DMS 273 (cell line): ENCODE measurements at regions not wholly inside any gene's neighbourhood (a gene's known extent, or its start where the extent isn't known, plus 50 kb on each side); places are given as distances from the start of the nearest gene placed in this dataset.
A peak's percentile ranks its signal among the peaks of the same experiment; 100 is the strongest.

Experiments
- DNase-seq: peaks from one replicate; lab custom pipeline; 2025; ENCODE audit not compliant: unreplicated experiment; lab: John Stamatoyannopoulos, UW

DNA sequence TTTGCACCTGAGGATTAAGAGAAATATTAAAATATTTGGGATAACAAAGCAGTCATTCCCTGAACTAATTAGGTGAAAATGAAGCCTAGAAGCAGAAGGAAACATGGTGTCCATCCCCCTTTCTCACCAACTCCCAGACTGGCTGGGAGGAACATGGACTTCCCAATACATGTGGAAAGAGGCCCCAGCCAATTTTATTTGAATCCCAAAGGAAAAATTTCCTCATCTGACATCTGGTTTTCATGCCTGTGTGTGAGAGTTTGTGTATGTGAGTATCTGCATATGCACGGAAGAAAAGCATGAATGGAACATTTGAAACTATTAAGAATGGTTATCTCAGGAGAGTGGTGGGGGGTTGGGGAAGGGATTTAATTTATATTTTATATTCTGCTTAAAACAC lies 84.3 kb downstream of the COPS8 start:
- DNase-seq, result no peak

DNA sequence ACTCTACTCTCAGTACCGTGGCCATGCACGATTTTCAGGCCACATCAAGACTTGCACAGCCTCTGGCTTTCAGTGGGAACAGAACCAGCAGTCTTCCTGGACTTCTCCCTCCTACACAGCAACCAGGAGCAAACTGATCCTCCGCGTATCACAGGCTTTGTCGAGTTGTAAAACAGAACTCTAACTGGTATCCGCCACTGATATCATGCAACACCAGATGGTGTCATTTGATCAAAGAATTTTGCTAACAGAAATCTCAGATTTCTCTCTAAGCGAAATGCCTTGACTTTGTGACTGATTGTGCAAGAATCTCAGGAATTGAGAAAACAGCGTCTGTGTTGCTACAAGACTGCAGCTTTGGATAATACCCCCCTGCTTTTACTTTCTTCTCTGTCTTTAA lies 85.7 kb downstream of the COPS8 start:
- peak; percentile 69 for DNase-seq

DNA sequence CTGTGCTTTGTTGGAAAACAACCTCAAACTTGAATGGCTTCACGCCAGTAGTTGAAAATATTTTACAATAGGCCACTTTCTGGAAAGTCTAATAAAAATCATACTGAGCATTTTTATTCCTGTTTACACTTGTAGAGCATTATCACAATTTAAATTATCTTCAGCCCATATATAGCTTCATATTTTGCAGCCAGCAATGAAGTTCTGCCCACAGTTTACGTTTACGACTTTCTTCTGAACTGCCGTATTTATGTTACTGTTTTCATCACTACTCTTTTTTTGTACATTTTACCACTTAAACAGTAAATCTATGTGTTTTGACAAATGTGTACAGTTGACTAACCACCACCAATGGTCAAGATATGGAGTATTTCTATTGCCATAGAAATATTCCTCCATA lies 86.2 kb downstream of the COPS8 start:
- no peak for DNase-seq

DNA sequence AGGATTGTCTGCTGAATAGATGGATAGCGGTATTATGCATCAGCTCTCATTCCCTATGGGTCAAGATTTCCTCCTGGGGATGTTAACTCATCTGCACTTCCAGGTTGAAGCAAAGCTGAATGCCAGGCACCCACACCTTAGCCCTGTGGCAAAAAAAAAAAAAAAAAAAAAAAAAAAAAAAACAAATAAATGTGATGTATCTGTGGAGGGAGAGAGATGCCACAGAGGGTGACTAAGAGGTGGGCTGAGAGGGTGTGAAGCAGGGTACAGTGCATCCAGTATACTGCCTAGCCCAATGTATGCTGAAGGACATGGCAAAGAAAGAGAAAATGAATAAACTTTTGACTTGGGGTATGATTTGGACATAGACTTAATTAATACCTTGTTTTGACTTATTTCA lies 91.4 kb downstream of the COPS8 start:
- no peak for DNase-seq

DNA sequence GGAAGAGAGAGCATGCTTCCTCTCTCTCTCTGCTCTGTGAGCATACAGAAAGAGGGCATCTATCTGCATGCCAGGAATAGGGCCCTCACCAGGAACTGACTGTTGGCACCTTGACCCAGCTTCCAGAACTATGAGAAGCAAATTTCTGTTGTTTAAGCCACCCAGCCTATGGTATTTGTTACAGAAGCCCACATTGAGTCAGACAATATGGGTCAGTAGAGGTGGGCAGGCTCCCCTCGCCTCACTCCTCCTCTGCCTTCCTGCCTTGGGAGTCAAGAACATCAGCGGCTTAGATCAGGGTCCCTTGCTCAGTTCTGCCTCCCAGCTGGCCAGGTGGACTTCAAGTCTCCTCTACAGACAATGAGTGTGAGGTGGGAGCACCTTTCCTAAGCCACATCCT lies 92.3 kb downstream of the COPS8 start:
- no peak for DNase-seq

DNA sequence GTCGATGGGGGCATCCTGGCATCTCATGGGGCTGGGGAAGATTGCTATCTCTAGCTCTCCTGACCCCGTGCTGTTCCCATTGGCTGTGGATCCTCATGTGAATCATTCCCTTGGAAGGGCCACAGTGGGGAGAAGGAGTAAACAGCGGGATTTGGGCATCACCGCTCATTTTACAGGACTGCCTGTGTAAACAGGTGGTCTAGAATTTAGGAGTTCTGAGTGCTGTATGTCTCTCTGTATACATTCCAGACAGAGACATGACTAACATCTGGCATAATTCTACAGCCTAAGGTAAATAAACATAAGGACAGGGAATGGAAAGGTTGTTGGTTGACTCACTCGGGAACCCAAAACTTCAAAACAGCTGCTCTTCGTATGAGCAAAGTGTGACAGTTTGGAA lies 92.7 kb downstream of the COPS8 start:
- DNase-seq, result no peak

DNA sequence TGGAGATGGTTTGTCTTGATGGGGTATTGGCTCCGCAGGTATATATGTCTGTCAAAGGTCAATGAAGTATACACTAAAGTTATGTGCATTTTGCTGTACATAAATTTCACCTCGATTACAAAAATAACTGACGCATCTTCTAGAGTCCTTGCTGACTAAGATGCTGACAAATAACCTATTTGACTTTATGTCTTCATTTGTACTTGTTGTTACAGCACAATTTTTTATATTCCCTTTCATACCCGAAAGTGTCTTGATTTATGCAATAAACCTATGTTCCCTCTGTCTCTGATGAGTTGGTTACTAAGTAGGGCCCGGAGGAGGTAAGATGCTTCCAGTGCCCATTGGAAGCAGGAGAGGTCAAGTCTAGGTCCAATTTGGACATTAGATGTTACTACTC lies 93.5 kb downstream of the COPS8 start:
- no peak for DNase-seq

DNA sequence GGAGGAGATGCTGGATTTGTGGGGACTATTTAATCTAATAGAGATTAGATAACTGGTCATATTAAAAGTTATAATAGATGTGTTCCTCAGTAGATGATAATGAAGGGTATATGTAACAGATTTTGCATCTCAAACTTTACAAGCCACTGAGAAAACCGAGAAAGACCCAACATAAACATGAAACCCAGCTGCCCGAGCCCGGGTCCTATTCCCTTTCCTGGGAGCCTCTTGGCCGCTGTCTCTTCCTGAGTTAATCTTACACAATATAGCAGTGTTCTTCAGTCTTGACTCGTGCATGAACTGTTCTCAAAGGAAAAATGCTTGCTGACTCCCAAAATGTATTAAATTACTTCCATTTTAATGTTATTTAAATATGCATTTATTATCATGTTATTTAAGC lies 94.5 kb downstream of the COPS8 start:
- no peak for DNase-seq

DNA sequence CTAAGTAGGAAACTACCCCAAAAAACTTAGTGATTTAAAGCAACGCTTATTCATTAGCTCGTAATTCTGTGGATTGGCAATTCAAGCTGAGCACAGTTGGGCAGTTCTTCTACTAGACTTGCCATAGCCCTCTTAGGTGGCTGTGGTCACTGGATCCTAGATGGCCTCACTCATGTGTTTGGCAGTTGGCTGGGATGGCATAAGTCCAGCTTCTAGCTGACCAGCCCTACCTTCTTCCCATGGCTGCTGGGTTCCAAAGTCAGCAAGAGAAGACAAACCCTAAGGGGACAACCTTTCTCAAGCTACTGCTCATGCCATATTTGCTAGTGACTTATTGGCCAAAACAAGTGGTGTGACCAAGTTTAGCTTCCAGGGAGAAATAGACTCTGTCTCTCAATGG lies 95.3 kb downstream of the COPS8 start:
- no peak for DNase-seq

DNA sequence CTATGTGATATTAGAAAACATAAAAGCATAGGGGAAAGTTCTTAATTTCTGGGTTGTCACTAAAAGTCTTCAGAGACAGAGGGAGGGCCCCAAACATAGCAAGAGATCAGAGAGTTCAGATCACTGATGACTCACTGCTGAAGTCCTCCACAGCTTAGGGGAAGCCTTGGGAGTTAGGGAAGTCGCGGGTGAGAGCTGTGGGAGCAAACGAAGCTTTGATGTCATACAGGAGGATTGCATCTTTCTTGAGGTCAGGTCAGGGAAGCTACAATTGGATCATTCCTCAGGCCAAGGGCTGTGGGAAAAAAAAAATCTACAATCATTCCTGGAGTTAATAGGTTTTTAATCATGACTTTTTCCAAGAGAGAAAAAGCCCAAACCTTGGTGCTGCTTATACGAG lies 96.2 kb downstream of the COPS8 start:
- DNase-seq, result no peak

DNA sequence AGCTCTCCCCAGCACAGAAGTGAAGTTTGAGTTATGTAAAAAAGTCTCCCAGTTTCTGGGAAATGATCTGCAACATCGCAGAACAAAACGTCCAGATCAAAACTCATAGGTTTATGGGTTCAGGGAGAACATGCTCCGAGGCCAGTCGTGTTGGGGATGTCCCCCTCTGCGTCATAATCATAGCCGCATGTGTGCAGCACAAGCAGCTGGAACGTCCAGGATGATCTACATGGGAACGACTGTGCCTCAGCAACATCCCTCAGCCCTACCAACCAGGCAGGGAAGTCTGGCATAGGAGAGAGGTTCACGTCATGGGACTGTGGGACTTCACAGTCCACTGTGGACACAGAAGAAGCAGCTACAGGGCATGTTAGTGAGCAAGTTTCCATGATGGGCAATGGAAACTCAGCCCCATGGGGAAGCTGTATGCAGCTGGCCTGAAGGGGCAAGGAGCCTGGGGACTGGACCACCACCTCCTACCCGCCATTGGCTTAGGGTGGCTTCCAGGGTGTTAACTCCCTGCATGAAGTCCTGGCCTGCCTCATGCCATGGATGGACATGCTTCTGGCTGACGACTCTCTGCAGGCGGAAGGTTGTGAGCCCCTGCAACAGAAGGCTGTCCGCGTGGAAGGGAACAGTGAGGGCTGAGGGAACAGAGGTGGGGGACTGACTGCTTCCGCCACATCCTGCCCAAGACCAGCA lies 96.9 kb downstream of the COPS8 start:
- DNase-seq, result no peak

DNA sequence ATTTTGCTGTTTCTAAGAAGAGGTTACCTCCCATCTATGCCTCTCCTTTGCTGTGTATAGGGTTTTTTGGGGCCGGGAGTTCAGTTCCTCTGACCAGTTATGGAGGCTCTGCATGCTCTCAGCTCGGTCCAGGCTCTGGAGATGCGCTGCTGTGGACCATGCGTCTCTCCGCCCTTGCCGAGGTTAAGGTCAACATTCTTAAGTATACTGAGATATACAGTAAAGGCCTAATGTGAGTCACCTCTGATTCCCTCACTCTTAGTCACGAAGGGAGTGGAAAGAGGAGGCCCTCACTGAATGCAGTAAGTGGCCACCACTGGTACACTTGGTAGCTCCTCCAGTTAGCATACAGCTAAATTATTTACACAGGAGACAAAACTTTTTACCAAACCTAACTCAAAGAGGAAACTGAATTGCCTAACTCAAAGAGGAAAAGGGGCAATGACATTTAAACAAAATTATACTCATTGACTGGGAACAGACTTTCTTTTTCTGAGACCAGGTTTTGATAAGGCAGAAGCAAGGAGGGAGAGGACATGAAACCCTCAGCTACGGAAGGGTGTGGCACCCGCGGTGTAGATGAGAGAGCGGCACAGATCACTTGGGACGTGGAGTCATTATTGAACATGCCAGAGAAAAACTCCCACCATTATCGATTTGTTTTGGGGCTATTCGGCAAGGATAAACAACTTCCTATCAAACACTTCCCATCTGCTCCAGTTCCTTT lies 98.7 kb downstream of the COPS8 start:
- DNase-seq, result no peak

DNA sequence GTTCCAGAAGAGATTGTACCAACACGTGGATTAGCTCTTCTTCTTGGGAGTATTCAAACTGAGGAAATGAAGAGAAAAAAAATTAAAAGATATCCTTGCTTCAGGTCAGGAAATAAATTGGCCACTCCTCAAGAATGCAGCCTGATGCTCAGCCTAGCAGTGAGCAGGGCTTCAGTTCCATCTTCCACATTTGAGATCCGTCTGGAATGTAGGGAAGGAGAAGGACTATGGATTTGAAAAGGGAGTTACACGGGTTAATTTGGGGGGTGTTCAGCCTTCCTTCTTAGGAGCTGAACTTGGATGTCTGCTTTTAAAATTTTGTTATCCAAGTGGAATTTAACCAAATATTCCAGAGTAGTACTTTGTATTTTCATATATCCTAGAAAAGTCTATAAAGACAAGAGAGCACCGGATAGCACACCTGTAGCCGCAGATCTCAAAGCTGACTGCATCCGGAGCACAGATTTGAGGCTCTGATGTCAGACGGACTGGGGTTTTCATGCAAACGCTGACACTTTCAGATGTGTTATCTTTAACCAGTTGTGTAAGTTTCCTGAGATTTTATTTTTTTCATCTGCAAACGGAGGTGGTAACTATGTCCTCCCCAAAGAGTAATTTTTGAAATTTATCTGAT lies 99.3 kb downstream of the COPS8 start:
- no peak for DNase-seq

DNA sequence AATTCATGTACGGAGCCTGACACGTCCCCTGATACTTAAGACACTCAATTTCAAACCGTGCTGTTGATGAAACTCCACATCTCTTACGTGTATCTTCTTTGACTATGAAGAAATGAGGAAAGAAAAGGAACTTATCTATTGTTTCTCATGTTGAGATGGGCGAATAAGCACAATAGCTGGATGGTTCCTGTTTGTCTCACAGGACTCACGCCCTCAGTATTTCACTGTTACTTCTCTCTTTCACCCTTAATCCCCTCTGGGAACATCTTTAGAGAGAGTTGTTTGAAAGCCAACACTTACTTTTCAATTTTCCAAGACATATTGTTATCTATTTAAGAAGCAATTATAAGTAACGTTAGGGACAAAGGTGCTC lies 99.8 kb downstream of the COPS8 start:
- DNase-seq, result no peak

DNA sequence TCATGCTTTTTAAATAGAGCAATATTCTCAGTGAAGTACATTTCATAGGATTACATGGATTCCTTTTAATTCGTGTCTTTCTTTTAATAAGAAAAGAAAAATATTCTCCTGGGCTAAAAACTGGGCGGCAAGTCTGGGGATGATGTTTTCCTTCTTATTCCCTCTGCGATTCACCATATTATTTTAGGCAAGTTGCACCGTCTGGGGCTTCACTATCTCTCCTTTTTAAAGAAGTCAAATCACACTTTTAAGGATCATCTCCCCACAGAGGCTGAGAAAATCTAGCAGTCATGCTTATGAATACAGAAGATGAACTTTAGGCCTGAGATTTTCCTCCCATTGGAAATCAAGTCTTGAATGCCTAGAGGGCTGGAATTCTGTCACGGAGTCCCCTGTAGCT lies 104.1 kb downstream of the COPS8 start:
- DNase-seq, result no peak

DNA sequence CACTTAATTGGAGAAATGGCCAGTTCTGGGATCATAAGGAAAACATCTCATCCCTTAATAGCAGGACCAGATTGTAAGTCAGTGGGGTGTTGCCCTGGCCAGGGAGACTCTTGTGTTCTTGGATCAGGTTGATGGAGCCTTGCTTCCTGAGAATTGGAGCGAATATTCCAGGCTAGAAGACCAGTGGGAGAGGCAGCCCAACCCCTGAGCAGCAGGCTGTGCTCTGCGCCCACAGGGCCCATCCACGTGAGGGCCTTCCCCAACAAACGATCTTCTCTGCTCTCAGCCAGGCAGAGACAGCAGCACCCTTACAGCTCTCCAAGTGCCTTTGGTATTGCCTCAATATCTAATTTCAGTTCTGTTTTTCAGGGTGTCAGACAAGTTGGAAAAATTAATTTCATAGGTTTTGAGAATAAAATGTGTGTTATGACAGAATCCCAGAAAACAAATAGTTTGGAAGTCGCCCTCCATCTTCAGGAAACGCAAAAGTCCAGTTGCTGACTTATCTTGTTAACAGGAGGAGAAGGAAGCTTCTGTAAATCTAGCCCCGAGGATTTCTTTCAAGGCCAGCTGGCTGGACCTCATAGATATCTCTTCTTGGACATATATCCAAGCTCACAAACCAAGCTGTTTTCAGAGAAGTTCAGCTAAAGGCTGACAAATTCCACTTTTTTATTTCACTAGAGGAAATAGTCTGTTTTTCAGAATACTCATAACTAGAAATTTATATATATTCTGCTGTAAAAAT lies 105.5 kb downstream of the COPS8 start:
- no peak for DNase-seq

DNA sequence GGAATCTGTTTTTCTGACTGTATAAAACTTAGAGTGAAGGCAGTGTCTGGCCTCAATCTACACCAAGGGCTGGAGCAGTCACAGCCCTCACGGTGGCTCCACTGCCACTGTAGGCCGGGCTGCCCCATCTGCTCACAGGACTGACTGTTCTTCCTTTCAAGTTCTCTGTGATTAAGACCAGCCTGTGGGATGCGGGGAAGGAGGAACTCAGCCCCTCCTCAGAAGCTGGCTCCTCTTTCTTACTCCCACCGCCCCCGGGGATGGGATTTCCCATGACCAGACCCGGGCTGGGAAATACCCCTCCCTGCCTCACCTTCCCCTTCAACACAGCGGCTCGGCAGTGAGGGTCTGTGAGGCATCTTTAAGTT lies 106.0 kb downstream of the COPS8 start:
- no peak for DNase-seq

DNA sequence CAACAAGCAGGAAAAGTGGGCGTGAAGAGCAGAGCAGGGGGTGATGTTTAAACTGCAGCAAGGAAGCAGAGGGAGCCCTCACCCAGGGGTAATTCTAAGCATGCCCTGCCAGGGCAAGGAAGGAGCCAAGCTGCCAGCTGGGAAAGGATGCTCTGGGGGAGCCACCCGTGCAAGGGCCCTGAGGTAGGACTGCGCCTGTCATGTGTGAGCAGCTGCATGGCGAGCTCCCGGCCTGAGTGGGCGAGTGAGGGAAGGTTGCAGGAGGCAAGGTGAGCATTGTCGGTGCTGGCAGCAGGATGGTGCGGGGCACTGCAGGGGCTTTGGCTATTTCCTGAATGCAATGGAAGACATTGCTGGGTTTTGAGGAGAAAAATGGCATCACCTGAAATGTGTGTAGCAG lies 107.2 kb downstream of the COPS8 start:
- DNase-seq, result no peak

DNA sequence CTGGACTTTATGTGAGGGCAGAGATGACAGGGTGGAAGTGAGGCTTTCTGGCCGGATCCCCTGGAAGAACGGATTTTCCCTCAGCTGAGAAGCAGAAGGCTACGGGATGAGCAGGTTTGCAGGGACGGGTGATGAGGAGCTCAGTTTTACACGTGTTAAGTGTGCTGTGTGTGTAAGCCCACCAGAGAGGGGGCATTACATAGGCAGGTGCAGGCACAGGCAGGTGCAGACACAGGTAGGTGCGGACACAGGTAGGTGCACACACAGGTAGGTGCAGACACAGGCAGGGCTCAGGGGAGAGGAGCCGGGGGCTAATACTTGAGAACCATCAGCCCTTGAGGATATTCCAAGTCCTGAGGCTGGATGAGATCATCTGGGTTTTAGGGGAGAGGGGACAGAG lies 107.7 kb downstream of the COPS8 start:
- no peak for DNase-seq

DNA sequence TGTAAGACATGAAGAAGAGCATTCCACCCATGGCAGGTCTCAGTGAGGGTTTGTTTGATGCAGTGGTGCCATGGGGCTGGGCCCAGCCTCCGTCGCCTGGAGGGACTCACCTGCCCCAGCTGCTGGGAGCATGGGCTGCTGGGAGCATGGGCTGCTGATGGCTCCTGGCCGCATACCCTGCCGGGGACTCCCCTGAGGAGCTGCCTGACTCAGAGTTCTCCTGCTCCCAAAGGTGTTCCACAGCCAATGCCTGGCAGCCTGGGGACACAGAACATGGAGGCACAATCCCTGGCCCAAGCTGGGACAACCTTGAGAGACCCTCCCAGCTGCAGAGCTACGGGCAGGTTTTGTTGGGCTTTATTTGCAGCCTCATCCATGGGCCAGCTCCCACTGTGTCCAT lies 108.4 kb downstream of the COPS8 start:
- DNase-seq, result no peak

DNA sequence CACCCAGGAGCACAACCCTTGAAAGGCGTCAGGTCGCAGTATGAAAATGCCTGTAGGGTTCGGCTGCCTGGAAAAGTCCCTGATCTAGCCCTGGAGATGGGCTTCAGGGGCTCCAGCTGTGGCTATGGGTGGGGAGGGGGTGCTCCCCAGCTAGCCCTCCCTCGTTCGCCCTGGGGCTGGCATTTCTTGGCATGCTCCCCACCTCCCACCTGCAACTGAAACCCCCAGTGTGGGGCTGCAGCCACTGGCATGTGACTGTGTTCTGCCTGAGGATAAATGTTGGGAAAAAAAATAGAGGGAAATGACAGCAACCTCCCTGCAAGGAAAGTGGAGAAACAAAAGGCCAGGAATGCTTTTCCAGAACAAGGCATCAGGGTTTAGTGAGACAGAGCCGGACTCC lies 109.2 kb downstream of the COPS8 start:
- no peak for DNase-seq
